ENCODE measurements at regions not wholly inside any gene's neighbourhood (a gene's known extent, or its start where the extent isn't known, plus 50 kb on each side); places are given as distances from the start of the nearest gene placed in this dataset.

- TF ChIP-seq POLR2AphosphoS5 (IDR thresholded peaks at IDR 0.05; ENCODE audit: low read depth) = no peak
- TF ChIP-seq CREB1 (CRISPR knock-in tag; IDR thresholded peaks at IDR 0.05; ENCODE audit: low read depth) = no peak
- no peak for TF ChIP-seq STAT1 (IDR thresholded peaks at IDR 0.05; ENCODE audit: unreplicated experiment)
- TF ChIP-seq EZH2phosphoT487 (IDR thresholded peaks at IDR 0.05; ENCODE audit: unreplicated experiment) = no peak
- TF ChIP-seq, protein P1, sequence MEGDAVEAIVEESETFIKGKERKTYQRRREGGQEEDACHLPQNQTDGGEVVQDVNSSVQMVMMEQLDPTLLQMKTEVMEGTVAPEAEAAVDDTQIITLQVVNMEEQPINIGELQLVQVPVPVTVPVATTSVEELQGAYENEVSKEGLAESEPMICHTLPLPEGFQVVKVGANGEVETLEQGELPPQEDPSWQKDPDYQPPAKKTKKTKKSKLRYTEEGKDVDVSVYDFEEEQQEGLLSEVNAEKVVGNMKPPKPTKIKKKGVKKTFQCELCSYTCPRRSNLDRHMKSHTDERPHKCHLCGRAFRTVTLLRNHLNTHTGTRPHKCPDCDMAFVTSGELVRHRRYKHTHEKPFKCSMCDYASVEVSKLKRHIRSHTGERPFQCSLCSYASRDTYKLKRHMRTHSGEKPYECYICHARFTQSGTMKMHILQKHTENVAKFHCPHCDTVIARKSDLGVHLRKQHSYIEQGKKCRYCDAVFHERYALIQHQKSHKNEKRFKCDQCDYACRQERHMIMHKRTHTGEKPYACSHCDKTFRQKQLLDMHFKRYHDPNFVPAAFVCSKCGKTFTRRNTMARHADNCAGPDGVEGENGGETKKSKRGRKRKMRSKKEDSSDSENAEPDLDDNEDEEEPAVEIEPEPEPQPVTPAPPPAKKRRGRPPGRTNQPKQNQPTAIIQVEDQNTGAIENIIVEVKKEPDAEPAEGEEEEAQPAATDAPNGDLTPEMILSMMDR (conservative IDR thresholded peaks at IDR 0.05; ENCODE audit: low read depth in 2 of 2) = no peak
- no peak for TF ChIP-seq REST (IDR thresholded peaks at IDR 0.05; ENCODE audit: unreplicated experiment)
- TF ChIP-seq EZH2 (IDR thresholded peaks at IDR 0.05; ENCODE audit: low read depth, unreplicated experiment) = no peak
Measured at GRCh38 chr1:208684192-208684591, 440.0 kb upstream of the PLXNA2 start.

Measured in GM23338 (cell line).